Spleen (tissue), 11 donors: ENCODE measurements at regions not wholly inside any gene's neighbourhood (a gene's known extent, or its start where the extent isn't known, plus 50 kb on each side); places are given as distances from the start of the nearest gene placed in this dataset.

ENCODE experiments used
- DNase-seq: peaks from one replicate; pipeline ENCODE4 v3.0.0-alpha.2; 2020
- H3K27ac ChIP-seq, 8 donors: fragments of 200-600 bp; sonication (generic) in 7 of 8; 1 replicate in 4 of 8; 2 replicates in 4 of 8; pipeline versions ENCODE4 v1.5.0 to v1.8.0; 2016 to 2021; ENCODE audit warnings: inconsistent platforms in 4 of 8, mild to moderate bottlenecking in 4 of 8, moderate library complexity in 1 of 8
- H3K27me3 ChIP-seq, 7 donors: fragments of 200-600 bp; sonication (generic) in 6 of 7; replicated peaks in 1 of 7; 1 replicate in 4 of 7; 2 replicates in 3 of 7; pipeline versions ENCODE4 v1.5.0 to v1.8.0; 2016 to 2021; ENCODE audit warnings: inconsistent platforms in 3 of 7, mild to moderate bottlenecking in 1 of 7
- H3K36me3 ChIP-seq, 6 donors: fragments of 200-600 bp; sonication (generic) in 5 of 6; 1 replicate in 4 of 6; 2 replicates in 2 of 6; pipeline versions ENCODE4 v1.5.0 to v1.8.0; 2016 to 2021; ENCODE audit warnings: inconsistent platforms in 2 of 6
- H3K4me1 ChIP-seq, 6 donors: fragments of 200-600 bp; sonication (generic) in 5 of 6; 1 replicate in 3 of 6; 2 replicates in 3 of 6; pipeline versions ENCODE4 v1.5.0 to v1.8.0; 2016 to 2021; ENCODE audit warnings: inconsistent platforms in 3 of 6
- H3K4me3 ChIP-seq, 8 donors: fragments of 200-600 bp; sonication (generic) in 7 of 8; 1 replicate in 4 of 8; 2 replicates in 4 of 8; pipeline versions ENCODE4 v1.5.0 to v1.8.0; 2016 to 2021; ENCODE audit warnings: inconsistent platforms in 4 of 8, mild to moderate bottlenecking in 4 of 8, moderate library complexity in 2 of 8
- H3K9me3 ChIP-seq, 8 donors: fragments of 200-600 bp; sonication (generic) in 7 of 8; 1 replicate in 4 of 8; 2 replicates in 4 of 8; pipeline versions ENCODE4 v1.5.0 to v1.8.0; 2016 to 2021; ENCODE audit warnings: inconsistent platforms in 4 of 8
- POLR2A ChIP-seq, 3 donors: fragments of 450-650 bp; IDR thresholded peaks; one replicate each; pipeline ENCODE4 v1.5.1; 2017; ENCODE audit warnings: antibody characterized with exemption in 3 of 3, mild to moderate bottlenecking in 1 of 3
- POLR2AphosphoS5 ChIP-seq, 3 donors: sonication (generic); formaldehyde crosslinking; IDR thresholded peaks; one replicate each; pipeline ENCODE4 v1.5.1; 2017; ENCODE audit warnings: antibody characterized with exemption in 3 of 3
- WGBS, 5 donors: extraction: QIAGEN DNeasy Blood & Tissue Kit in 3 of 5; methylation state at CpG; one replicate each; pipeline versions ENCODE4 v1.1.5 to v1.1.7; 2013 to 2018; 5-methylcytosine and 5-hydroxymethylcytosine counted together
- intact Hi-C: fragments of 100-400 bp; cut with DNase I; formaldehyde crosslinking; loops from one replicate; pipeline ENCODE4 v1.15.0; 2023; ENCODE audit warnings: low total_unique reads
- TF ChIP-seq, protein P1 (sequence below), 11 experiments: fragments of 200-600 bp in 7 of 11; fragments of 450-650 bp in 4 of 11; sonication (generic) in 4 of 11; IDR thresholded peaks in 8 of 11; conservative IDR thresholded peaks in 3 of 11; 1 replicate in 7 of 11; 2 replicates in 4 of 11; pipeline versions ENCODE4 v1.4.0 to v1.8.0; 2016 to 2021; ENCODE audit warnings: antibody characterized with exemption in 11 of 11, inconsistent platforms in 4 of 11, mild to moderate bottlenecking in 1 of 11
- donor health status: healthy with polysubstance abuse.
- donor health status: DM: no; HTN: no; CAD: no; lungs with moderate emphysema.
- donor health status: DM: no; HTN: no; CAD: no.
- donor health status: Bipolar disorder and iron deficiency.
- donor health status: healthy.
- donor health status: DM: no; HTN: no; CAD: no.
- donor health status: DM: yes; HTN: yes; CAD: no.

DNA sequence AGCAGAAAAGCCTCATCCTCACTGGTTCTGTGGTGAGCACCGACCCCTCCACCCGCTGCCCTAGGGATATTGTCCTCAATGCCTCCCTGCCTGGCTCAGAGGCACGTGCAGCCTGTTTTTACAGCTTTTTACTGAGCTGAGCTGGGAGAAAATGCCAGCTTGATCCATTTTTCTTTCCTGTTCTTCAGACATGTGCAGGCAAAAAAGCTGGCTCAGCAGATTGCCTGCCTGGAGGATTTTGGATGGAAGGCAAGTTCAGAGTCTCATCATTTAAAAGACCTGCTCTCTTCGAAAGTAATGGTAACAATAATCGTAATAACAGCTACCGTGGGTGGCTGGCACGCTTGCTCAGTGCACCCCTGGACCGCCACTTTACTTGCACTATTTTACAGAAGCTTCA is 135.0 kb upstream of the SMIM23 start:
- WGBS, 5 donors, result 71 to 94% (median 87%) methylated on average over 8 of the region's 8 CpGs
- DNase-seq, result no peak
- intact Hi-C loops, result no loop called here
- Histone ChIP-seq H3K4me1 (peaks cover 0 to 15% (median 0%) of the 10 kb centered on the region in 6 donors), H3K27ac (no peak overlapping the region), H3K36me3 (no peaks in the 10 kb centered on the region), H3K4me3 (no peak overlapping the region), H3K27me3 (peaks cover 0 to 21% (median 0%) of the 10 kb centered on the region in 7 donors), H3K9me3 (peaks cover 0 to 5% (median 0%) of the 10 kb centered on the region in 8 donors)
- TF ChIP-seq, protein P1, sequence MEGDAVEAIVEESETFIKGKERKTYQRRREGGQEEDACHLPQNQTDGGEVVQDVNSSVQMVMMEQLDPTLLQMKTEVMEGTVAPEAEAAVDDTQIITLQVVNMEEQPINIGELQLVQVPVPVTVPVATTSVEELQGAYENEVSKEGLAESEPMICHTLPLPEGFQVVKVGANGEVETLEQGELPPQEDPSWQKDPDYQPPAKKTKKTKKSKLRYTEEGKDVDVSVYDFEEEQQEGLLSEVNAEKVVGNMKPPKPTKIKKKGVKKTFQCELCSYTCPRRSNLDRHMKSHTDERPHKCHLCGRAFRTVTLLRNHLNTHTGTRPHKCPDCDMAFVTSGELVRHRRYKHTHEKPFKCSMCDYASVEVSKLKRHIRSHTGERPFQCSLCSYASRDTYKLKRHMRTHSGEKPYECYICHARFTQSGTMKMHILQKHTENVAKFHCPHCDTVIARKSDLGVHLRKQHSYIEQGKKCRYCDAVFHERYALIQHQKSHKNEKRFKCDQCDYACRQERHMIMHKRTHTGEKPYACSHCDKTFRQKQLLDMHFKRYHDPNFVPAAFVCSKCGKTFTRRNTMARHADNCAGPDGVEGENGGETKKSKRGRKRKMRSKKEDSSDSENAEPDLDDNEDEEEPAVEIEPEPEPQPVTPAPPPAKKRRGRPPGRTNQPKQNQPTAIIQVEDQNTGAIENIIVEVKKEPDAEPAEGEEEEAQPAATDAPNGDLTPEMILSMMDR (IDR thresholded peaks at IDR 0.05 in 8 of 11, conservative IDR thresholded peaks at IDR 0.05 in 3 of 11), result no peak

DNA sequence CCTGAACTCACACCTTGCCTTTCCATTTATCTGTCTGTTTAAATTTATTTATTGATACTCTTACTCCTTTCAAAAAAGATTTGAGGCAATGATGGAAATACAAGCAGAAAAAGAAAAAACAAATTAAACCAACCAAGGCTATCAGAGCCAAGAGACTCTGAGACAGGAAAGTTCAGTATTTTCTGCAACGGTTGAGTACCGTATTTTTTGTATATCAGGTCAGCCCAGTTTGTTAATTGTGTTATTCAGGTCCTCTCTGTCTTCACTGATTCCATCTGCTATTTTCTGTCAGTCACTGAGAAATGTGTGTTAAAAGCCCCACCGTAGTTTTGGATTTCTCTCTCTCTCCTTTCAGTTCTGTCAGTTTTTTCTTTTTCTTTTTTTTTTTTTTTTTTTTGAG is 134.5 kb upstream of the SMIM23 start:
- peaks cover 0 to 21% (median 0%) of the 10 kb centered on the region in 7 donors for H3K27me3 ChIP-seq
- DNase-seq, result no peak
- no peak overlapping the region for H3K27ac ChIP-seq
- peaks cover 0 to 5% (median 0%) of the 10 kb centered on the region in 8 donors for H3K9me3 ChIP-seq
- intact Hi-C loops, result no loop called here
- H3K4me1 ChIP-seq, result peaks cover 0 to 15% (median 0%) of the 10 kb centered on the region in 6 donors
- WGBS, 5 donors, result 82 to 88% (median 88%) methylated on average over 3 of the region's 3 CpGs
- no peak overlapping the region for H3K4me3 ChIP-seq
- TF ChIP-seq POLR2AphosphoS5 (IDR thresholded peaks at IDR 0.05), result no peak
- TF ChIP-seq, protein P1 (IDR thresholded peaks at IDR 0.05 in 8 of 11, conservative IDR thresholded peaks at IDR 0.05 in 3 of 11), result no peak
- TF ChIP-seq POLR2A (IDR thresholded peaks at IDR 0.05), result no peak
- no peaks in the 10 kb centered on the region for H3K36me3 ChIP-seq

DNA sequence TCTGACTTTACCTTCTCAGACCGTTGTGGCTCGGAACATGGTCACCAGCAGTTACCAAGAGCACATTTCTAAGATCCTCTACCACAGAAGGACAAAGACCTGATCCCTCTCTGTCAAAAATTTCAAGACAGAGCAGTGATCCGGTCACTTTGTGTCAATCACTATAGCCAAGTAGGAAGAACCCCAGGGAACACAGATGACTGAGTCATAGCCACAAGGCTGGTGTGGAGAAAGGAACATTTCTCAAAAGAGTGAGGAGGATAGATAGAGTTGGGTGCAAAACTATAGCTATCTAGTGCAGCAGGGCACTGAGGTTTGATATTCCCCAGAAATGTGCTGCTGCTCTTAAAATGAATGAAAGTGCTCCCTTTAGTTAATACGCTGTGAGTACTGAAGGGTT is 130.7 kb upstream of the SMIM23 start:
- H3K9me3 ChIP-seq, result peaks cover 0 to 5% (median 0%) of the 10 kb centered on the region in 8 donors
- TF ChIP-seq POLR2AphosphoS5 (IDR thresholded peaks at IDR 0.05), result no peak
- no peak for TF ChIP-seq POLR2A (IDR thresholded peaks at IDR 0.05)
- TF ChIP-seq, protein P1 (IDR thresholded peaks at IDR 0.05 in 8 of 11, conservative IDR thresholded peaks at IDR 0.05 in 3 of 11), result no peak
- 73 to 97% (median 92%) methylated on average over 4 of the region's 4 CpGs for WGBS, 5 donors
- H3K4me3 ChIP-seq, result no peak overlapping the region
- H3K27ac ChIP-seq, result no peak overlapping the region
- H3K27me3 ChIP-seq, result peaks cover 0 to 6% (median 0%) of the 10 kb centered on the region in 7 donors
- H3K4me1 ChIP-seq, result no peaks in the 10 kb centered on the region
- DNase-seq, result no peak
- H3K36me3 ChIP-seq, result no peaks in the 10 kb centered on the region
- intact Hi-C loops, result no loop called here

DNA sequence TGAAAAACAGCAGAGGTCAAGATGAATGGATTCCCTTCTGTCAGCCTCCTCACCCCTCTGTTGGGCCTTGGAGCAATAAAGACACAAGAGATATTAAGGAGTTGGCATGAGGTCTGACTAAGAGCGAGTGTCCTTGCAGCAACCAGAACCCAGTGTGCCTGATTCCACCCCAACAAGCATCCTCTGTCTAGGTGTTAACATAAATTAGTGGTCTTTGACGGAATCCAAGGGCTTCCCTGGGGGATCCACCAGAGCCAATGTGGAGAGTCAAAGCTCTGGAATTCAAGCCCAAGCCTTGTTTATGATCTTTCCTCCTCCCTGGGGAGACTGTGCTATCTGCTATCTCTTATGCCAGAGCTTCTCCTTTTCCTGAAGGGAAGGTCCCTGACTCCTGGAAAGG is 128.1 kb upstream of the SMIM23 start:
- TF ChIP-seq, protein P1 (IDR thresholded peaks at IDR 0.05 in 8 of 11, conservative IDR thresholded peaks at IDR 0.05 in 3 of 11), result no peak
- TF ChIP-seq POLR2A (IDR thresholded peaks at IDR 0.05) (no peak), POLR2AphosphoS5 (IDR thresholded peaks at IDR 0.05) (no peak)
- no peak for DNase-seq
- H3K4me1 ChIP-seq, result no peaks in the 10 kb centered on the region
- H3K27ac ChIP-seq, result no peak overlapping the region
- peaks cover 0 to 6% (median 0%) of the 10 kb centered on the region in 7 donors for H3K27me3 ChIP-seq
- H3K9me3 ChIP-seq, result peaks cover 0 to 5% (median 0%) of the 10 kb centered on the region in 8 donors
- H3K36me3 ChIP-seq, result no peaks in the 10 kb centered on the region
- 75 to 84% (median 81%) methylated on average over 2 of the region's 2 CpGs for WGBS, 5 donors
- H3K4me3 ChIP-seq, result no peak overlapping the region
- intact Hi-C loops, result no loop called here
